Nephron progenitor cell (in vitro differentiated cells): ENCODE measurements at regions not wholly inside any gene's neighbourhood (a gene's known extent, or its start where the extent isn't known, plus 50 kb on each side); places are given as distances from the start of the nearest gene placed in this dataset.

Source experiments
- DNase-seq: peaks from one replicate; pipeline ENCODE4 v3.0.0; 2021
- H3K27ac Mint-ChIP-seq: 2 replicates; pipeline ENCODE4 v1.8.0; 2021; ENCODE audit warnings: mild to moderate bottlenecking, moderate library complexity, mixed read lengths
- H3K27me3 Mint-ChIP-seq: 2 replicates; pipeline ENCODE4 v1.8.0; 2021; ENCODE audit warnings: mild to moderate bottlenecking, low read depth, mixed read lengths; ENCODE audit not compliant: poor library complexity
- H3K36me3 Mint-ChIP-seq: 2 replicates; pipeline ENCODE4 v1.8.0; 2021; ENCODE audit warnings: low read depth, mixed read lengths
- H3K4me1 Mint-ChIP-seq: 2 replicates; pipeline ENCODE4 v1.8.0; 2021; ENCODE audit warnings: mixed read lengths
- H3K4me3 Mint-ChIP-seq: 2 replicates; pipeline ENCODE4 v1.8.0; 2021; ENCODE audit warnings: mild to moderate bottlenecking, moderate library complexity, mixed read lengths
- H3K9me3 Mint-ChIP-seq: 2 replicates; pipeline ENCODE4 v1.8.0; 2021; ENCODE audit warnings: mild to moderate bottlenecking, moderate library complexity, mixed read lengths
- CTCF ChIP-seq: fragments of 200-600 bp; sonication (generic); IDR thresholded peaks from 2 replicates; pipeline ENCODE4 v1.5.0; 2021; ENCODE audit warnings: antibody characterized with exemption

- peak overlapping the region; percentile 97 for H3K27ac Mint-ChIP-seq
- DNase-seq = no peak
- H3K4me3 Mint-ChIP-seq = peak overlapping the region; percentile 69
- H3K4me1 Mint-ChIP-seq = peaks cover 67% of the 10 kb centered on the region
- H3K9me3 Mint-ChIP-seq = peaks cover 7% of the 10 kb centered on the region
- H3K27me3 Mint-ChIP-seq = peaks cover 4% of the 10 kb centered on the region
- peaks cover 16% of the 10 kb centered on the region for H3K36me3 Mint-ChIP-seq
- TF ChIP-seq CTCF = no peak
Measured at GRCh38 chr7:26441611-26442277, 150.1 kb downstream of the SNX10 start.

- no peak overlapping the region for H3K27ac Mint-ChIP-seq
- H3K4me1 Mint-ChIP-seq = peaks cover 60% of the 10 kb centered on the region
- H3K36me3 Mint-ChIP-seq = peaks cover 6% of the 10 kb centered on the region
- H3K9me3 Mint-ChIP-seq = no peaks in the 10 kb centered on the region
- no peak overlapping the region for H3K4me3 Mint-ChIP-seq
- H3K27me3 Mint-ChIP-seq = peaks cover 4% of the 10 kb centered on the region
- no peak for TF ChIP-seq CTCF
- no peak for DNase-seq
Measured at GRCh38 chr7:26443006-26443405, 151.3 kb downstream of the SNX10 start.

- Mint-ChIP-seq H3K4me1 (peaks cover 61% of the 10 kb centered on the region), H3K36me3 (peaks cover 6% of the 10 kb centered on the region), H3K27ac (no peak overlapping the region), H3K27me3 (peaks cover 4% of the 10 kb centered on the region), H3K9me3 (no peaks in the 10 kb centered on the region), H3K4me3 (no peak overlapping the region)
- DNase-seq = no peak
- no peak for TF ChIP-seq CTCF
Measured at GRCh38 chr7:26443751-26444150, 152.1 kb downstream of the SNX10 start.

GRCh38 chr7:26444555-26444954 is 152.9 kb downstream of the SNX10 start:
- TF ChIP-seq CTCF = no peak
- no peak for DNase-seq
- no peak overlapping the region for H3K4me3 Mint-ChIP-seq
- H3K9me3 Mint-ChIP-seq = no peaks in the 10 kb centered on the region
- peaks cover 6% of the 10 kb centered on the region for H3K36me3 Mint-ChIP-seq
- no peak overlapping the region for H3K27ac Mint-ChIP-seq
- H3K4me1 Mint-ChIP-seq = peaks cover 59% of the 10 kb centered on the region
- H3K27me3 Mint-ChIP-seq = peaks cover 6% of the 10 kb centered on the region

- Mint-ChIP-seq H3K36me3 (peaks cover 6% of the 10 kb centered on the region), H3K27ac (no peak overlapping the region), H3K27me3 (peaks cover 6% of the 10 kb centered on the region), H3K9me3 (no peaks in the 10 kb centered on the region), H3K4me1 (peaks cover 48% of the 10 kb centered on the region), H3K4me3 (no peak overlapping the region)
- TF ChIP-seq CTCF = no peak
- DNase-seq = no peak
Measured at GRCh38 chr7:26447116-26447515, 155.5 kb downstream of the SNX10 start.
